Breast epithelium (tissue), 4 donors: ENCODE measurements at regions not wholly inside any gene's neighbourhood (a gene's known extent, or its start where the extent isn't known, plus 50 kb on each side); places are given as distances from the start of the nearest gene placed in this dataset.
A peak's percentile ranks its signal among the peaks of the same experiment; 100 is the strongest.

Experiments
- DNase-seq, 2 donors: peaks; one replicate each; pipeline ENCODE4 v3.0.0-alpha.2; 2019; ENCODE audit warnings: low spot score in 2 of 2
- H3K27ac ChIP-seq, 2 donors: fragments of 200-600 bp; sonication (generic) in 1 of 2; one replicate each; pipeline ENCODE4 v1.5.1; 2016 to 2019; ENCODE audit warnings: mild to moderate bottlenecking in 1 of 2
- H3K27me3 ChIP-seq, 2 donors: fragments of 200-600 bp; sonication (generic) in 1 of 2; one replicate each; pipeline versions ENCODE4 v1.5.1 to v1.6.0; 2017 to 2019; ENCODE audit warnings: control low read depth in 1 of 2, mild to moderate bottlenecking in 1 of 2
- H3K36me3 ChIP-seq: fragments of 200-600 bp; one replicate; pipeline ENCODE4 v1.5.1; 2019
- H3K4me1 ChIP-seq, 2 donors: fragments of 200-600 bp; sonication (generic); one replicate each; pipeline ENCODE4 v1.5.1; 2016 to 2019; ENCODE audit warnings: control low read depth in 1 of 2
- H3K4me3 ChIP-seq, 3 donors: fragments of 200-600 bp; sonication (generic); 1 replicate in 2 of 3; 2 replicates in 1 of 3; pipeline ENCODE4 v1.5.1; 2016 to 2019; ENCODE audit warnings: mild to moderate bottlenecking in 3 of 3, moderate library complexity in 2 of 3
- H3K9me3 ChIP-seq, 2 donors: fragments of 200-600 bp; sonication (generic) in 1 of 2; one replicate each; pipeline ENCODE4 v1.5.1; 2016 to 2019; ENCODE audit warnings: control low read depth in 1 of 2
- POLR2A ChIP-seq: fragments of 450-650 bp; IDR thresholded peaks from one replicate; pipeline ENCODE4 v1.6.1; 2016; ENCODE audit warnings: antibody characterized with exemption, mild to moderate bottlenecking, moderate library complexity
- POLR2AphosphoS5 ChIP-seq, 3 donors: sonication (generic); formaldehyde crosslinking; IDR thresholded peaks; one replicate each; pipeline ENCODE4 v1.6.1; 2017; ENCODE audit warnings: antibody characterized with exemption in 3 of 3
- intact Hi-C: fragments of 100-400 bp; cut with DNase I; formaldehyde crosslinking; loops from one replicate; pipeline ENCODE4 v1.15.1; 2023; ENCODE audit warnings: low total_unique reads
- TF ChIP-seq, protein P1 (sequence below), 3 donors: fragments of 450-650 bp; IDR thresholded peaks; one replicate each; pipeline ENCODE4 v1.5.1; 2016 to 2017; ENCODE audit warnings: antibody characterized with exemption in 3 of 3, mild to moderate bottlenecking in 3 of 3, moderate library complexity in 3 of 3

DNA sequence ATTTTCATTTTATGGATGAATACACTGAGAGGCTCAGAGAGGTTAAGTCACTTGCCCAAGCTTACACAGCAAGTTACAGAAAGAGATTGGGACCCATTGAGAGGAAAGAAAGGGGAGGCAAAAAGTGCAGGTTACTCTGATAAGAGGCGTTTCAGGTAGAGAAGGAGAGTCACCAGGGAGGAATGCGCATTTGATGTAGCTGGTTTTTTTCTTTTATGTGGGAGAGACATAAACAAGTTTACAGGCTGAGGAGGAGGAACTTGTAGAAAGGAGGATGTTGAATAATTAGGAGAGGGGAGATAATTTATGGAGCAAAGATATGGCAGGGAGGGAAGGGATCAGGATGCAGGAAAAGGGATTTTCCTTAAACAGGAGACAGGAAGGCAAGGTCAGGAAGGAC lies 297.0 kb downstream of the PCNX1 start:
- TF ChIP-seq, protein P1, sequence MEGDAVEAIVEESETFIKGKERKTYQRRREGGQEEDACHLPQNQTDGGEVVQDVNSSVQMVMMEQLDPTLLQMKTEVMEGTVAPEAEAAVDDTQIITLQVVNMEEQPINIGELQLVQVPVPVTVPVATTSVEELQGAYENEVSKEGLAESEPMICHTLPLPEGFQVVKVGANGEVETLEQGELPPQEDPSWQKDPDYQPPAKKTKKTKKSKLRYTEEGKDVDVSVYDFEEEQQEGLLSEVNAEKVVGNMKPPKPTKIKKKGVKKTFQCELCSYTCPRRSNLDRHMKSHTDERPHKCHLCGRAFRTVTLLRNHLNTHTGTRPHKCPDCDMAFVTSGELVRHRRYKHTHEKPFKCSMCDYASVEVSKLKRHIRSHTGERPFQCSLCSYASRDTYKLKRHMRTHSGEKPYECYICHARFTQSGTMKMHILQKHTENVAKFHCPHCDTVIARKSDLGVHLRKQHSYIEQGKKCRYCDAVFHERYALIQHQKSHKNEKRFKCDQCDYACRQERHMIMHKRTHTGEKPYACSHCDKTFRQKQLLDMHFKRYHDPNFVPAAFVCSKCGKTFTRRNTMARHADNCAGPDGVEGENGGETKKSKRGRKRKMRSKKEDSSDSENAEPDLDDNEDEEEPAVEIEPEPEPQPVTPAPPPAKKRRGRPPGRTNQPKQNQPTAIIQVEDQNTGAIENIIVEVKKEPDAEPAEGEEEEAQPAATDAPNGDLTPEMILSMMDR (IDR thresholded peaks at IDR 0.05): no peak
- no peak for TF ChIP-seq POLR2AphosphoS5 (IDR thresholded peaks at IDR 0.05)
- TF ChIP-seq POLR2A: no peak
- Histone ChIP-seq H3K4me3 (no peak overlapping the region), H3K4me1 (no peaks in the 10 kb centered on the region), H3K27ac (no peak overlapping the region), H3K27me3 (no peaks in the 10 kb centered on the region), H3K36me3 (no peaks in the 10 kb centered on the region), H3K9me3 (no peaks in the 10 kb centered on the region)
- no peak for DNase-seq
- intact Hi-C loops: no loop called here

GRCh38 chr14:71204768-71205167 lies 297.5 kb downstream of the PCNX1 start:
- DNase-seq: no peak
- no peaks in the 10 kb centered on the region for H3K9me3 ChIP-seq
- TF ChIP-seq POLR2A (no peak), POLR2AphosphoS5 (IDR thresholded peaks at IDR 0.05) (no peak)
- TF ChIP-seq, protein P1 (IDR thresholded peaks at IDR 0.05): no peak
- no peak overlapping the region for H3K4me3 ChIP-seq
- no peaks in the 10 kb centered on the region for H3K36me3 ChIP-seq
- H3K27ac ChIP-seq: no peak overlapping the region
- no peaks in the 10 kb centered on the region for H3K27me3 ChIP-seq
- intact Hi-C loops: no loop called here
- H3K4me1 ChIP-seq: no peaks in the 10 kb centered on the region

DNA sequence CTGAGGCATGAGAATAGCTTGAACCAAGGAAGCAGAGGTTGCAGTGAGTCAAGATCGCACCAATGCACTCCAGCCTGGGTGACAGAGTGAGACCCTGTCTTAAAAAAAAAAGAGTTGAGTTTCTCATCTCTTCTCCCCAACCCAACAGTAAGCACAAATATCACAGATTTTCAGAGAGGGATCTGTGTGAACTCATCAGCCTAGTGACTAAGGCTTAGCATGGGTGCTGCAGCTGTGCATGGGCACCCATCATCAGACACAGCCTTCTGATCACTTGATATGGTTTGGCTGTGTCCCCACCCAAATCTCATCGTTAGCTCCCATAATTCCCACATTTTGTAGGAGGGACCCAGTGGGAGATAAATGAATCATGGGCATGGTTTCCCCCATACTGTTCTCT lies 298.9 kb downstream of the PCNX1 start:
- Histone ChIP-seq H3K27me3 (no peaks in the 10 kb centered on the region), H3K9me3 (no peaks in the 10 kb centered on the region), H3K27ac (no peak overlapping the region), H3K4me3 (no peak overlapping the region), H3K4me1 (no peaks in the 10 kb centered on the region), H3K36me3 (no peaks in the 10 kb centered on the region)
- no peak for TF ChIP-seq POLR2AphosphoS5 (IDR thresholded peaks at IDR 0.05)
- TF ChIP-seq, protein P1 (IDR thresholded peaks at IDR 0.05): no peak
- intact Hi-C loops: no loop called here
- no peak for DNase-seq

- peak in 1 of 2 donors; percentile 70 for DNase-seq
- Histone ChIP-seq H3K27ac (no peak overlapping the region), H3K27me3 (no peaks in the 10 kb centered on the region), H3K36me3 (no peaks in the 10 kb centered on the region), H3K9me3 (no peaks in the 10 kb centered on the region), H3K4me3 (no peak overlapping the region), H3K4me1 (no peaks in the 10 kb centered on the region)
- no peak for TF ChIP-seq POLR2AphosphoS5 (IDR thresholded peaks at IDR 0.05)
- no peak for TF ChIP-seq POLR2A
- TF ChIP-seq, protein P1 (IDR thresholded peaks at IDR 0.05): no peak
- intact Hi-C loops: no loop called here
Measured at GRCh38 chr14:71206766-71207371, 299.6 kb downstream of the PCNX1 start.

DNA sequence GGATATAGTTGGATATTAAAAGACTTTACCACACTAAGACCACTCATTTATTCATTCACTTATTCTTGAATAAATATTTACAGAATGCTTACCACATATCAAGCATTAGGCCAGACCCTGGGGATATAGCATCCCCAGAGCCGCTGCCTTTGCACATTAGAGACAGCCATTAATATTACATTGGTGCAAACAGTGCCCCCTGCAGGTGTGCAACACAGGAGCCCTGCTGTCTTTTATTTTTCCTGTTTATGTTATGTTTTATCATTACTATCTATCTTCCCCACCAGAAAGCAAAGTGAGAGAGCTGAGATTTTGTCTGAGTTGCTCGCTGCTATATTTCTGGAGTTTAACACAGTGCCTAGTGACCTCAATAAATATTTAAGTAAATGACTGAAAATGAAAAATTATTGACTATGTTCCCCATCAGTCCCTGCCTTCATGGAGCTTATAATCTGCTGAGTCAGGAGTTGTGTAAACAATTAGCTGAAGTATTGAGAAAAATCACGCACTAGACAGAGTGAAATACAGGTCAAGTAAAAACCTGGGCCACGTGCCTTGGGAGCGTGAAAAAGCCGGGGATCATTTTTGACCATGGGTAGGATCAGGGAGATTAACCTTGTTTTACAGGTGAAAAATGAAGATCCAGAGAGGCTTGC lies 301.6 kb downstream of the PCNX1 start:
- no peaks in the 10 kb centered on the region for H3K36me3 ChIP-seq
- TF ChIP-seq POLR2AphosphoS5 (IDR thresholded peaks at IDR 0.05) (no peak), POLR2A (no peak)
- TF ChIP-seq, protein P1 (IDR thresholded peaks at IDR 0.05): no peak
- no peak overlapping the region for H3K4me3 ChIP-seq
- H3K4me1 ChIP-seq: no peaks in the 10 kb centered on the region
- no peaks in the 10 kb centered on the region for H3K27me3 ChIP-seq
- H3K27ac ChIP-seq: no peak overlapping the region
- intact Hi-C loops: no loop called here
- no peak for DNase-seq
- no peaks in the 10 kb centered on the region for H3K9me3 ChIP-seq
